ENCODE measurements at regions not wholly inside any gene's neighbourhood (a gene's known extent, or its start where the extent isn't known, plus 50 kb on each side); places are given as distances from the start of the nearest gene placed in this dataset.

DNA sequence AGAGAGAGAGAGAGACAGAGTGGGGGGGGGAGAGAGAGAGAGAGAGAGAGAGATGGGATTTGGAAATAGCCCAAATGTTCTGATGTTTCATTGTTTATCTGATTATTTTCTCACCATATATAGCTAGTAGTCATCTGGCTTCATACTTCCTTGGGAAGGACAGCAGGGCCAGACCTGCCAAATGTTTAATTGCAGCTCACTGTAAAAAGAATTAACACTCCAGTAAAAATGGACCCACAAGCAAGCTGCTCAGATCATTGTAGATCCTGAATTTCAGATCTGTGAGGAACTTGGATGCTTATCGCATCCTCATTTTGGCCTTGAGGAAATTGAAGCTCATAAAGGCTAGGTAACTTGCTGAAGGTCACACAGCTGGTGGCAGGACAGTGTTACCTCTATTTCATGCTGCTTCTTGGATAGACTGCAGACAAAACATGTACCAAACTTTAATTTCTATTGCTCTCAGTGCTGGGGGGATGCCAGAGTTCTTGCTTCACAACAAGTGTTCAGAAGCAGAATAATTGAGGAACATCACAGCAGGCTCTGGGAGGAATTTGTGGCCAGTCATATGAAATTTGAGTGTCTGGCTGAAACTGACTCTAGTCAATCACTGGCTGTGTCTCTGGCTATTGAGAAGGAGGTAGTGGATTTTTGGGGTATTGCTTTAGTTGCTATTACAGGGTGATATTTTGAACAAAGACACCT is 223.5 kb downstream of the PIK3C3 start:
- 97 to 100% methylated on average over 1 of the region's 1 CpG for WGBS, 2 experiments (ENCODE audit: low coverage in 1 of 2, low lambda C conversion rate in 2 of 2, missing lambda C conversion rate in 2 of 2)
- no peaks in the 10 kb centered on the region for H3K36me3 ChIP-seq (ENCODE audit: low read depth)
- H3K27ac ChIP-seq: no peak overlapping the region
- H3K4me2 ChIP-seq (ENCODE audit: unreplicated experiment): no peak overlapping the region
- H3K79me2 ChIP-seq (ENCODE audit: insufficient read depth): no peaks in the 10 kb centered on the region
- H3K4me3 ChIP-seq: no peak overlapping the region
- in situ Hi-C loops (cut with MboI): no loop called here
- H4K20me1 ChIP-seq (ENCODE audit: insufficient read depth): no peaks in the 10 kb centered on the region
- H3K9me2 ChIP-seq (ENCODE audit: insufficient read depth): no peaks in the 10 kb centered on the region
- no peak for DNase-seq
- peaks cover 10% of the 10 kb centered on the region for H3K4me1 ChIP-seq (ENCODE audit: insufficient read depth)
- H3K27me3 ChIP-seq (replicated peaks; ENCODE audit: insufficient read depth): no peaks in the 10 kb centered on the region
- no peak for TF ChIP-seq EZH2phosphoT487 (IDR thresholded peaks at IDR 0.05; ENCODE audit: insufficient read depth, low read depth)
- no peak for TF ChIP-seq EZH2 (IDR thresholded peaks at IDR 0.05; ENCODE audit: insufficient read depth, poor library complexity, severe bottlenecking)
- no peak overlapping the region for H2AFZ ChIP-seq
- H3F3A ChIP-seq (ENCODE audit: insufficient read depth): peaks cover 7% of the 10 kb centered on the region; the same call in 1 of the 2 replicates
- no peaks in the 10 kb centered on the region for H3K9me3 ChIP-seq (ENCODE audit: low read depth)
- H3K9ac ChIP-seq: no peak overlapping the region

DNA sequence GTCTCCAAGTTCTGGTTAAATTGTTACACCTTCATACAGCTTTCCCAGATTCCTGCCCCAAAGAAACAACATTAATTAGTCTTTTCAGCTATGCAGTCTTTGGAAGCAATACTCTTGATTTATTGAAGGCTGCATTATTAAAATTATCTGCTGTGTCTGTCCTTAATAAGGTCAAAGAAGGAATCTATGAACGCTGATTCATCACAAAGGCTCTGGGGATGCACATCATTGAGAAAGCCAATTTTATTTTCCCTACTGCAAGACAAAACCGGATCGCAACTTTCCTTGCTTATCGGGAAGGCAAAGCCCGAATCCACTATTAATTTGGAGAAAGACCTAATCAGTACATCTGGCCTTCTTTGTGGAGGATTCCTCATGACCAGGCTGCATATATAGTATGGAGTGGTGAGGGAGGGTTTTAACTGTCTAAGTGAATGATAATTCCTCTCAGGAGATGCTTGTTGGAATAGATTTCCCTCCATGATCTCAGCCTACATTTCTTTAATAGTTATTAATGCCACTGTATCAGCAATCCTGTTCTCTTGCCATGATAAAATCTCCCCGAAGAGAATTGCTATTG is 224.6 kb downstream of the PIK3C3 start:
- H3K27me3 ChIP-seq (replicated peaks; ENCODE audit: insufficient read depth): no peaks in the 10 kb centered on the region
- peaks cover 18% of the 10 kb centered on the region for H3K4me1 ChIP-seq (ENCODE audit: insufficient read depth)
- H3K36me3 ChIP-seq (ENCODE audit: low read depth): no peaks in the 10 kb centered on the region
- H3K79me2 ChIP-seq (ENCODE audit: insufficient read depth): no peaks in the 10 kb centered on the region
- no peak for DNase-seq
- H3K27ac ChIP-seq: no peak overlapping the region
- in situ Hi-C loops (cut with MboI): no loop called here
- no peak overlapping the region for H3K9ac ChIP-seq
- H3F3A ChIP-seq (ENCODE audit: insufficient read depth): peaks cover 16% of the 10 kb centered on the region; the same call in 1 of the 2 replicates
- H3K9me2 ChIP-seq (ENCODE audit: insufficient read depth): no peaks in the 10 kb centered on the region
- H3K9me3 ChIP-seq (ENCODE audit: low read depth): no peaks in the 10 kb centered on the region
- H2AFZ ChIP-seq: no peak overlapping the region
- 70 to 77% methylated on average over 6 of the region's 6 CpGs for WGBS, 2 experiments (ENCODE audit: low coverage in 1 of 2, low lambda C conversion rate in 2 of 2, missing lambda C conversion rate in 2 of 2)
- H3K4me2 ChIP-seq (ENCODE audit: unreplicated experiment): no peak overlapping the region
- no peaks in the 10 kb centered on the region for H4K20me1 ChIP-seq (ENCODE audit: insufficient read depth)
- TF ChIP-seq EZH2phosphoT487 (IDR thresholded peaks at IDR 0.05; ENCODE audit: insufficient read depth, low read depth): no peak
- TF ChIP-seq EZH2 (IDR thresholded peaks at IDR 0.05; ENCODE audit: insufficient read depth, poor library complexity, severe bottlenecking): no peak
- H3K4me3 ChIP-seq: no peak overlapping the region

DNA sequence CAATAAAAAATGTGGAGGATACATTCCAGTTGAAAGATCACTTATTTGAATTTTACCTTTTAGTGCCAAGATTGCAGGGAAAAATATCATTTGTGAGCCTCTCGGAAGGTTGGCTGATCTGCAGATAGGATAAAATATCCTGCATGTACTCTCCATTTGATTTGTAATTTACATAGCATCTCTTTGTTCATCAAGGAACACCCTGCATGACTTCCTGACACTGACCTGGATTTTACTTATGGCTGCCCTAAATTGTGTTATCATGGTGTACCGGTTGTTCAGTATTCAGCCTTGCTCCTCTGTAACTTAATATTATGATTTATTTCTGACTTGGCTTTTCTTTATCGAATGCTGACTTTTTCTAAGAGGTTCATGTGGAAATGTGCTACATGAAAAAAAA is 226.4 kb downstream of the PIK3C3 start:
- peaks cover 16% of the 10 kb centered on the region; the same call in 1 of the 2 replicates for H3F3A ChIP-seq (ENCODE audit: insufficient read depth)
- H2AFZ ChIP-seq: no peak overlapping the region
- no peaks in the 10 kb centered on the region for H3K9me2 ChIP-seq (ENCODE audit: insufficient read depth)
- 71 to 81% methylated on average over 3 of the region's 3 CpGs for WGBS, 2 experiments (ENCODE audit: low coverage in 1 of 2, low lambda C conversion rate in 2 of 2, missing lambda C conversion rate in 2 of 2)
- no peaks in the 10 kb centered on the region for H4K20me1 ChIP-seq (ENCODE audit: insufficient read depth)
- DNase-seq: no peak
- no peaks in the 10 kb centered on the region for H3K79me2 ChIP-seq (ENCODE audit: insufficient read depth)
- no peak overlapping the region for H3K4me3 ChIP-seq
- H3K27ac ChIP-seq: no peak overlapping the region
- H3K4me2 ChIP-seq (ENCODE audit: unreplicated experiment): no peak overlapping the region
- H3K9ac ChIP-seq: no peak overlapping the region
- peaks cover 18% of the 10 kb centered on the region for H3K4me1 ChIP-seq (ENCODE audit: insufficient read depth)
- H3K9me3 ChIP-seq (ENCODE audit: low read depth): no peaks in the 10 kb centered on the region
- in situ Hi-C loops (cut with MboI): no loop called here
- no peak for TF ChIP-seq EZH2 (IDR thresholded peaks at IDR 0.05; ENCODE audit: insufficient read depth, poor library complexity, severe bottlenecking)
- no peak for TF ChIP-seq EZH2phosphoT487 (IDR thresholded peaks at IDR 0.05; ENCODE audit: insufficient read depth, low read depth)
- H3K36me3 ChIP-seq (ENCODE audit: low read depth): no peaks in the 10 kb centered on the region
- no peaks in the 10 kb centered on the region for H3K27me3 ChIP-seq (replicated peaks; ENCODE audit: insufficient read depth)

GRCh38 chr18:42182728-42183700 is 228.0 kb downstream of the PIK3C3 start:
- WGBS, 2 experiments (ENCODE audit: low coverage in 1 of 2, low lambda C conversion rate in 2 of 2, missing lambda C conversion rate in 2 of 2): 49 to 55% methylated on average over 7 of the region's 7 CpGs
- peak; percentile 58 for DNase-seq
- in situ Hi-C loops (cut with MboI): no loop called here
- H3K4me3 ChIP-seq: no peak overlapping the region
- peak overlapping the region; percentile 32 for H3K27ac ChIP-seq
- H2AFZ ChIP-seq: no peak overlapping the region
- no peaks in the 10 kb centered on the region for H3K9me3 ChIP-seq (ENCODE audit: low read depth)
- peaks cover 16% of the 10 kb centered on the region; the same call in 1 of the 2 replicates for H3F3A ChIP-seq (ENCODE audit: insufficient read depth)
- no peak for TF ChIP-seq EZH2phosphoT487 (IDR thresholded peaks at IDR 0.05; ENCODE audit: insufficient read depth, low read depth)
- TF ChIP-seq EZH2 (IDR thresholded peaks at IDR 0.05; ENCODE audit: insufficient read depth, poor library complexity, severe bottlenecking): no peak
- peaks cover 18% of the 10 kb centered on the region for H3K4me1 ChIP-seq (ENCODE audit: insufficient read depth)
- H3K9me2 ChIP-seq (ENCODE audit: insufficient read depth): no peaks in the 10 kb centered on the region
- no peaks in the 10 kb centered on the region for H3K79me2 ChIP-seq (ENCODE audit: insufficient read depth)
- H3K9ac ChIP-seq: no peak overlapping the region
- H3K36me3 ChIP-seq (ENCODE audit: low read depth): no peaks in the 10 kb centered on the region
- no peaks in the 10 kb centered on the region for H3K27me3 ChIP-seq (replicated peaks; ENCODE audit: insufficient read depth)
- H4K20me1 ChIP-seq (ENCODE audit: insufficient read depth): no peaks in the 10 kb centered on the region
- peak overlapping the region; percentile 38 for H3K4me2 ChIP-seq (ENCODE audit: unreplicated experiment)
